WTC11 (cell line): ENCODE measurements at regions not wholly inside any gene's neighbourhood (a gene's known extent, or its start where the extent isn't known, plus 50 kb on each side); places are given as distances from the start of the nearest gene placed in this dataset.

Source experiments
- ATAC-seq: fragments of 200-7000 bp; cut with Tn5 transposase; 2 replicates; pipeline ENCODE4 v1.10.0; 2021; ENCODE audit warnings: mild to moderate bottlenecking, moderate library complexity
- CTCF ChIA-PET: fragments of 300-600 bp; sonication (Branson Sonifier 250); formaldehyde crosslinking; loops from one replicate; lab custom pipeline; 2021; ENCODE audit warnings: antibody characterized with exemption; lab: Charles Lee
- POLR2A ChIA-PET: fragments of 350-600 bp; sonication (Branson Sonifier 250); formaldehyde crosslinking; loops from one replicate; lab custom pipeline; 2021; ENCODE audit warnings: antibody characterized with exemption; lab: Charles Lee
- DNase-seq: peaks from one replicate; pipeline ENCODE4 v3.0.0; 2021; ENCODE audit warnings: low spot score
- H3K27ac Mint-ChIP-seq: 2 replicates; pipeline ENCODE4 v1.8.0; 2021; ENCODE audit warnings: mixed read lengths
- H3K27me3 Mint-ChIP-seq: 2 replicates; pipeline ENCODE4 v1.8.0; 2021; ENCODE audit warnings: low read depth, mild to moderate bottlenecking, moderate library complexity, mixed read lengths
- H3K36me3 Mint-ChIP-seq: 2 replicates; pipeline ENCODE4 v1.8.0; 2021; ENCODE audit warnings: mixed read lengths
- H3K4me1 Mint-ChIP-seq: 2 replicates; pipeline ENCODE4 v1.8.0; 2022; ENCODE audit warnings: mixed read lengths
- H3K4me3 Mint-ChIP-seq: 2 replicates; pipeline ENCODE4 v1.8.0; 2021; ENCODE audit warnings: mild to moderate bottlenecking, moderate library complexity, mixed read lengths
- H3K9me3 Mint-ChIP-seq: 2 replicates; pipeline ENCODE4 v1.8.0; 2021; ENCODE audit warnings: mixed read lengths
- CBFB ChIP-seq: sonication (generic); formaldehyde crosslinking; IDR thresholded peaks from 2 replicates; pipeline ENCODE4 v1.8.1; 2022; ENCODE audit warnings: mild to moderate bottlenecking, low read depth, missing genetic modification reagents
- E2F4 ChIP-seq: sonication (generic); formaldehyde crosslinking; IDR thresholded peaks from 2 replicates; pipeline ENCODE4 v1.8.1; 2022; ENCODE audit warnings: low read depth, mild to moderate bottlenecking, moderate library complexity, missing genetic modification reagents, borderline replicate concordance
- FOXJ3 ChIP-seq: sonication (generic); formaldehyde crosslinking; IDR thresholded peaks from 2 replicates; pipeline ENCODE4 v1.9.0; 2021; ENCODE audit warnings: missing genetic modification reagents, mild to moderate bottlenecking, borderline replicate concordance
- FOXP1 ChIP-seq: sonication (generic); formaldehyde crosslinking; IDR thresholded peaks from 2 replicates; pipeline ENCODE4 v1.8.0; 2022; ENCODE audit warnings: missing genetic modification reagents, mild to moderate bottlenecking, moderate library complexity, borderline replicate concordance
- HMGA2 ChIP-seq: fragments of 250-450 bp; sonication (Bioruptor Pico); IDR thresholded peaks from 2 replicates; pipeline ENCODE4 v1.4.0; 2021; ENCODE audit warnings: mild to moderate bottlenecking, moderate library complexity
- JUN ChIP-seq: sonication (generic); formaldehyde crosslinking; IDR thresholded peaks from 2 replicates; pipeline ENCODE4 v1.8.0; 2023; ENCODE audit warnings: mild to moderate bottlenecking, missing genetic modification reagents
- MAX ChIP-seq: sonication (generic); formaldehyde crosslinking; IDR thresholded peaks from 2 replicates; pipeline ENCODE4 v1.8.0; 2022; ENCODE audit warnings: mild to moderate bottlenecking, missing genetic modification reagents
- NFE2L1 ChIP-seq: sonication (generic); formaldehyde crosslinking; IDR thresholded peaks from 2 replicates; pipeline ENCODE4 v1.8.1; 2023; ENCODE audit warnings: missing genetic modification reagents
- NR1H2 ChIP-seq: sonication (generic); formaldehyde crosslinking; IDR thresholded peaks from 2 replicates; pipeline ENCODE4 v1.9.0; 2021; ENCODE audit warnings: mild to moderate bottlenecking, moderate library complexity, missing genetic modification reagents
- PRDM15 ChIP-seq: sonication (generic); formaldehyde crosslinking; IDR thresholded peaks from 2 replicates; pipeline ENCODE4 v1.8.0; 2022; ENCODE audit warnings: missing genetic modification reagents
- PRRX2 ChIP-seq: fragments of 250-450 bp; sonication (Bioruptor Pico); IDR thresholded peaks from 2 replicates; pipeline ENCODE4 v1.8.0; 2021; ENCODE audit warnings: mild to moderate bottlenecking
- RORB ChIP-seq: fragments of 250-450 bp; sonication (Bioruptor Pico); IDR thresholded peaks from 2 replicates; pipeline ENCODE4 v1.9.0; 2021; ENCODE audit warnings: mild to moderate bottlenecking
- SP1 ChIP-seq: sonication (generic); formaldehyde crosslinking; conservative IDR thresholded peaks from 2 replicates; pipeline ENCODE4 v1.8.1; 2022; ENCODE audit warnings: missing genetic modification reagents
- TEAD1 ChIP-seq: sonication (generic); formaldehyde crosslinking; IDR thresholded peaks from 2 replicates; pipeline ENCODE4 v1.8.0; 2022; ENCODE audit warnings: mild to moderate bottlenecking, missing genetic modification reagents
- TEAD4 ChIP-seq: sonication (generic); formaldehyde crosslinking; IDR thresholded peaks from 2 replicates; pipeline ENCODE4 v1.8.0; 2022; ENCODE audit warnings: mild to moderate bottlenecking, missing genetic modification reagents
- TP53 ChIP-seq: sonication (generic); formaldehyde crosslinking; IDR thresholded peaks from 2 replicates; pipeline ENCODE4 v1.8.1; 2023; ENCODE audit warnings: mild to moderate bottlenecking, missing genetic modification reagents
- ZNF138 ChIP-seq: sonication (generic); formaldehyde crosslinking; conservative IDR thresholded peaks from 2 replicates; pipeline ENCODE4 v1.8.1; 2022; ENCODE audit warnings: mild to moderate bottlenecking, moderate library complexity, missing genetic modification reagents
- ZNF281 ChIP-seq: sonication (generic); formaldehyde crosslinking; IDR thresholded peaks from 2 replicates; pipeline ENCODE4 v1.8.0; 2023; ENCODE audit warnings: mild to moderate bottlenecking, missing genetic modification reagents
- ZNF423 ChIP-seq: fragments of 250-450 bp; sonication (Bioruptor Pico); IDR thresholded peaks from 2 replicates; pipeline ENCODE4 v2.1.2; 2022; ENCODE audit warnings: mild to moderate bottlenecking, moderate library complexity
- ZNF671 ChIP-seq: fragments of 250-450 bp; sonication (Bioruptor Pico); IDR thresholded peaks from 2 replicates; pipeline ENCODE4 v1.8.0; 2021; ENCODE audit warnings: mild to moderate bottlenecking
- TF ChIP-seq, protein P1 (sequence below): fragments of 250-450 bp; sonication (Bioruptor Pico); IDR thresholded peaks from 2 replicates; pipeline ENCODE4 v1.9.0; 2021; ENCODE audit warnings: moderate library complexity, mild to moderate bottlenecking, inconsistent platforms, borderline replicate concordance
- TF ChIP-seq, protein P2 (sequence below): fragments of 250-450 bp; sonication (Bioruptor Pico); conservative IDR thresholded peaks from 2 replicates; pipeline ENCODE4 v1.9.0; 2021; ENCODE audit warnings: mild to moderate bottlenecking

GRCh38 chr3:66121318-66121717, 82.6 kb upstream of the MAGI1 start:
- H3K4me1 Mint-ChIP-seq = peaks cover 4% of the 10 kb centered on the region
- H3K36me3 Mint-ChIP-seq = no peaks in the 10 kb centered on the region
- no peaks in the 10 kb centered on the region for H3K27me3 Mint-ChIP-seq
- no peak overlapping the region for H3K4me3 Mint-ChIP-seq
- DNase-seq (no peak), ATAC-seq (no peak)
- CTCF ChIA-PET = no interaction called here
- no peaks in the 10 kb centered on the region for H3K9me3 Mint-ChIP-seq
- POLR2A ChIA-PET = interaction anchor here (0.6 kb wide), 2 partner anchors 13 to 395 kb away, joined by 3 read pairs; no protein-coding TSS in a partner anchor
- no peak overlapping the region for H3K27ac Mint-ChIP-seq
- TF ChIP-seq HMGA2 (CRISPR knock-in tag) = no peak
- no peak for TF ChIP-seq PRDM15 (CRISPR knock-in tag)
- TF ChIP-seq NFE2L1 (CRISPR knock-in tag) = no peak
- TF ChIP-seq TP53 = no peak
- TF ChIP-seq, protein P1, sequence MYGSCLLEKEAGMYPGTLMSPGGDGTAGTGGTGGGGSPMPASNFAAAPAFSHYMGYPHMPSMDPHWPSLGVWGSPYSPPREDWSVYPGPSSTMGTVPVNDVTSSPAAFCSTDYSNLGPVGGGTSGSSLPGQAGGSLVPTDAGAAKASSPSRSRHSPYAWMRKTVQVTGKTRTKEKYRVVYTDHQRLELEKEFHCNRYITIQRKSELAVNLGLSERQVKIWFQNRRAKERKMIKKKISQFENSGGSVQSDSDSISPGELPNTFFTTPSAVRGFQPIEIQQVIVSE = no peak
- no peak for TF ChIP-seq PRRX2 (CRISPR knock-in tag)
- no peak for TF ChIP-seq FOXP1 (CRISPR knock-in tag)
- TF ChIP-seq, protein P2, sequence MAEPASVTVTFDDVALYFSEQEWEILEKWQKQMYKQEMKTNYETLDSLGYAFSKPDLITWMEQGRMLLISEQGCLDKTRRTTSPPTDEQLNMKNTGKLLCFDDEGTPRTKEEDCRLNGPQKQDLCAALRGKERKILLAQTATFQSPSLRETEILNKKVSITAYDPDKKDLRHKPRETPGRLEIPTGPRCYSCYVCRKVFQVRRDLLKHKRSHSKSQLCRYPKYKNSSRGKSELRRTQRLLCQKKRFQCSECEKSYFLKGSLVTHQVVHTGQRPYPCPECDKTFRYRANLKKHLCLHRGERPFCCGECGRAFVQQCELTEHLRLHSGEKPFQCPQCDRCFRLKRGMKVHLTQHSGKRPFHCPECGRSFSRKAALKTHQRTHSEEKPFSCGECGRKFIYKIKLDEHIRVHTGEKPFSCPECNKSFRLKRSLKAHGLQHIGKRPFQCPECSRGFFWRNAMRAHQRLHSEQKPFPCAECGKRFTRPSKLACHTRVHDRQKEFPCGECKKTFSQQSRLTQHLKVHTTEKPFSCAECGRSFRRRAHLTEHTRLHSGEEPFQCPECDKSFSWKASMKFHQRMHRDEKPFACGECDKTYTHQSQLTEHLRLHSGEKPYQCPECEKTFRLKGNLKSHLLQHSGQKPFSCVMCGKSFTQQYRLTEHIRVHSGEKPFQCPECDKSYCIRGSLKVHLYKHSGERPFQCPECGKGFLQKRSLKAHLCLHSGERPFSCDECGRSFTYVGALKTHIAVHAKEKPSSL (CRISPR knock-in tag) = no peak
- TF ChIP-seq, all 79 proteins: peak for 0

DNA sequence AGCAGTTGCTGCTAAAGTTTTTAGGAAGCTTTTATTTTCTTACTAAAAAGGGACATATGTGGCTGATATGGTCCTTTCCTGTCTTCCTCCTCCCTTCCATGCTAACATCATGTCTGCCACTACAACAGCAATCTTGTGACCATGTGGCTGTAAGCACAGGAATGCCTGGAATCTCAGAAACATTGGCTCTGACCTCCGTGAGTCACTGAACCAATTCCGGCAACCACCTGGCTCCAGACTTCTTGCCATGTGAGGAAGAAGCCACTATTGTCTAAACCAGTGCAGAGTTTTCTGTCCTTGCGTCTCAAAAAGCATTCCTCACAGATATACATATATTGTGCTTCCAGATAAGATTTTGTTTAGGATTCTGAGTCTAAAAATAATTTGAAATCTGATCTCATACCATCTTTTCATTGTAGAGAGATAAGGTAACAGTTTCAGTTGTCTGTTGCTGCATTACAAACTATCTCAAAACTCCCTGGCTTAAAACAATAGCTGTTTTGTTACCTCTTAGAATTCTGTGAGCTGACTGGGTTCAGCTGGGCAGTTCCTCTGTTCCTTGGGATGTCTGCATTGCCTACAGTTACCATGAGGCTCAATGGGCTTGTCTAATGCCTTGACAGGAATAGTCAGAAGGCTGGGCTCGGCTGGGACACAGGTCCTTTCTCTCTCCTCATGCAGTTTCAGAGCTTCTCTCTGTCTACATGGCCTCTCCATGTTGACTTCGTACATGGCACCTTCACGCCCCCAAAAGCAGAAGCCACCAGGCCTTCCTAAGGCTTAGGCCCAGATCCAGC, 77.3 kb upstream of the MAGI1 start:
- Mint-ChIP-seq H3K4me1 (peaks cover 17% of the 10 kb centered on the region), H3K27ac (peak overlapping the region; percentile 34; the same call in 1 of the 2 replicates), H3K4me3 (no peak overlapping the region), H3K9me3 (no peaks in the 10 kb centered on the region), H3K36me3 (no peaks in the 10 kb centered on the region), H3K27me3 (no peaks in the 10 kb centered on the region; the same call in none of the 2 replicates)
- POLR2A ChIA-PET = interaction anchor here (0.7 kb wide), 1 partner anchor 39 kb away, joined by 3 read pairs; no protein-coding TSS in a partner anchor
- peak; percentile 37 for DNase-seq
- TF ChIP-seq FOXJ3 (CRISPR knock-in tag) (no peak), CBFB (no peak), TEAD4 (CRISPR knock-in tag) (no peak), ZNF423 (CRISPR knock-in tag) (no peak), ZNF138 (CRISPR knock-in tag) (no peak), ZNF281 (CRISPR knock-in tag) (no peak), JUN (no peak), RORB (CRISPR knock-in tag) (no peak), MAX (CRISPR knock-in tag) (peak; percentile 44; the same call in 1 of the 2 replicates), SP1 (CRISPR knock-in tag) (no peak), NR1H2 (CRISPR knock-in tag) (no peak), TEAD1 (CRISPR knock-in tag) (peak; percentile 40; the same call in 1 of the 2 replicates), ZNF671 (CRISPR knock-in tag) (no peak), E2F4 (no peak)
- CTCF ChIA-PET = no interaction called here
- peak; percentile 83 for ATAC-seq
